Uterus (tissue), 2 donors: ENCODE measurements at regions not wholly inside any gene's neighbourhood (a gene's known extent, or its start where the extent isn't known, plus 50 kb on each side); places are given as distances from the start of the nearest gene placed in this dataset.
"Not testable (repeated sequence)": the region's sequence is repeated elsewhere in the genome, so short reads cannot be mapped to it uniquely, and the experiment has no call there.

Experiments used
- CTCF ChIP-seq, 4 experiments: fragments of 200-600 bp in 2 of 4; fragments of 450-650 bp in 2 of 4; sonication (generic) in 2 of 4; IDR thresholded peaks; one replicate each; pipeline ENCODE4 v1.5.1; 2016 to 2019; ENCODE audit warnings: antibody characterized with exemption in 4 of 4, mild to moderate bottlenecking in 2 of 4, moderate library complexity in 1 of 4
- POLR2A ChIP-seq, 2 donors: fragments of 450-650 bp; IDR thresholded peaks; one replicate each; pipeline ENCODE4 v1.6.1; 2016; ENCODE audit warnings: antibody characterized with exemption in 2 of 2, mild to moderate bottlenecking in 1 of 2, moderate library complexity in 1 of 2

DNA sequence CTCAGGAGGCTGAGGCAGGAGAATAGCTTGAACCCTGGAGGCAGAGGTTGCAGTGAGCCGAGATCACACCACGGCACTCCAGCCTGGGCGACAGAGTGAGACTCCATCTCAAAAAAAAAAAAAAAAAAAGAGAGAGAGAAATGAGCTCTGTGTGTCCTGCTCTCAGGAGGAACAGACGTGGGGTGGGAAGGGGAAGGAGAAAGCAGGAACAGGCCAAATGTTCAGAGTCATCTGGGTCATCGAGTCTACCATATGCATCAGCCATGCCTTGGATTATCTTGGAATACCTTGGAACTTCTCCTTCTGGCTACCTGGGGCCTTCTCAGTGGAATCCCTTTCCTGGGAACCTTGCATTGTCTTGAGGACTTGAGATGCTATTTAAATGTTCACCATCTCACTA is 51.7 kb upstream of the ZFHX3 start:
- TF ChIP-seq CTCF, POLR2A (IDR thresholded peaks at IDR 0.05): not testable (repeated sequence)
